Stimulated activated naive CD8-positive, alpha-beta T cell treated with anti-CD3 and anti-CD28 coated beads, Interleukin-15, amount 100 ng/mL, for 72 hours (primary cell): ENCODE measurements at regions not wholly inside any gene's neighbourhood (a gene's known extent, or its start where the extent isn't known, plus 50 kb on each side); places are given as distances from the start of the nearest gene placed in this dataset.
A peak's percentile ranks its signal among the peaks of the same experiment; 100 is the strongest.

ENCODE experiments used
- ATAC-seq: fragments of 150-1000 bp; cut with Tn5 transposase; 2 replicates; pipeline ENCODE4 v1.10.0; 2021; ENCODE audit warnings: mild to moderate bottlenecking, moderate library complexity
- DNase-seq, 2 donors: peaks; one replicate each; pipeline ENCODE4 v3.0.0; 2021 to 2022
- H3K27ac Mint-ChIP-seq, 2 donors: one replicate each; pipeline ENCODE4 v1.8.0; 2022; ENCODE audit warnings: mild to moderate bottlenecking in 2 of 2, mixed read lengths in 2 of 2, moderate library complexity in 2 of 2
- H3K27me3 Mint-ChIP-seq: one replicate; pipeline ENCODE4 v1.8.0; 2022; ENCODE audit warnings: mixed read lengths
- H3K4me1 Mint-ChIP-seq: one replicate; pipeline ENCODE4 v1.8.0; 2022; ENCODE audit warnings: mild to moderate bottlenecking, mixed read lengths
- H3K4me3 Mint-ChIP-seq, 2 donors: one replicate each; pipeline ENCODE4 v1.8.0; 2022; ENCODE audit warnings: mild to moderate bottlenecking in 2 of 2, mixed read lengths in 2 of 2, moderate library complexity in 1 of 2
- H3K9me3 Mint-ChIP-seq, 2 donors: one replicate each; pipeline ENCODE4 v1.8.0; 2022; ENCODE audit warnings: mixed read lengths in 2 of 2

DNA sequence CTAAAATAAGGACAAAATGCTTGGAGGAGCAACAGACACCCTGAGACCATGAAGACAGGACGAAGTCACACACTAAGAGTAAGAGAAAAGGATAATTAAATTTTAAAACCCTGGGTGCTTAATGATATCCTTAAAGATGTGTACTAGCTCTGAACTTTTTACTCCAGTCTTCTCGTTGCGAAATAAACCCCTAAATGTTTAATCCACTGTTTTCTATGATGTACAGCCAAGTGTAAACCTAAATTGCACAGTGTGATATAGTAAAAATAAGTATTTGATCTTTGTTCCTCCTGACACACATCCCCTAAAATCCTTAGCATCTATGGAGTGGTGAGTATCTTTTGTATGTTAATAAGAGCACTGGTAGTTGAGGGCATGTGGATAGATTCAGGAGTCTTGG is 157.5 kb upstream of the PKDCC start:
- H3K4me3 Mint-ChIP-seq: no peak overlapping the region
- H3K9me3 Mint-ChIP-seq: no peaks in the 10 kb centered on the region
- H3K4me1 Mint-ChIP-seq: no peaks in the 10 kb centered on the region

DNA sequence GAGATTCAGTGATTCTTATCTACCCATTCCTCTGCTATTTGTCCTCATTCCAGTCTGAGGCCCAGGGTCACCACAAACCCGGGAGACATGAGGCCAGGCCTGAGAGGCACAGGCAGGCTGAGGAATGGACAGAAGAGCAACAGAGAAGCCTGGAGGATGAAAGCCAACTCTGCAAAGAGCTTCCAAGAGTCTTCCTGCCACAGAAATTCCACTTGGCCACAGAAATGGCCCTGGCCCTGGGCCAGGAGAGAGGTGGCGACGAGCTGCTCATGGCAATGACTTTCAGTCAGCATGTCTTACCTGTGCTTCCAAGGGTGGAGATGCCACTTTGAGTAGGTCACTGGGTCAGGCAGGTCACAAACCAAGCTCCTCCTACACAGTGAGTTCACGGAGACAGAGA is 155.3 kb upstream of the PKDCC start:
- H3K27ac Mint-ChIP-seq: no peak overlapping the region
- DNase-seq (no peak), ATAC-seq (no peak)
- H3K9me3 Mint-ChIP-seq: no peaks in the 10 kb centered on the region
- no peaks in the 10 kb centered on the region for H3K4me1 Mint-ChIP-seq
- H3K27me3 Mint-ChIP-seq: no peaks in the 10 kb centered on the region
- H3K4me3 Mint-ChIP-seq: no peak overlapping the region

More for the DNA sequence above, 157.5 kb upstream of the PKDCC start:
- DNase-seq: no peak
- no peak overlapping the region for H3K27ac Mint-ChIP-seq
- no peaks in the 10 kb centered on the region for H3K27me3 Mint-ChIP-seq
- ATAC-seq: no peak

DNA sequence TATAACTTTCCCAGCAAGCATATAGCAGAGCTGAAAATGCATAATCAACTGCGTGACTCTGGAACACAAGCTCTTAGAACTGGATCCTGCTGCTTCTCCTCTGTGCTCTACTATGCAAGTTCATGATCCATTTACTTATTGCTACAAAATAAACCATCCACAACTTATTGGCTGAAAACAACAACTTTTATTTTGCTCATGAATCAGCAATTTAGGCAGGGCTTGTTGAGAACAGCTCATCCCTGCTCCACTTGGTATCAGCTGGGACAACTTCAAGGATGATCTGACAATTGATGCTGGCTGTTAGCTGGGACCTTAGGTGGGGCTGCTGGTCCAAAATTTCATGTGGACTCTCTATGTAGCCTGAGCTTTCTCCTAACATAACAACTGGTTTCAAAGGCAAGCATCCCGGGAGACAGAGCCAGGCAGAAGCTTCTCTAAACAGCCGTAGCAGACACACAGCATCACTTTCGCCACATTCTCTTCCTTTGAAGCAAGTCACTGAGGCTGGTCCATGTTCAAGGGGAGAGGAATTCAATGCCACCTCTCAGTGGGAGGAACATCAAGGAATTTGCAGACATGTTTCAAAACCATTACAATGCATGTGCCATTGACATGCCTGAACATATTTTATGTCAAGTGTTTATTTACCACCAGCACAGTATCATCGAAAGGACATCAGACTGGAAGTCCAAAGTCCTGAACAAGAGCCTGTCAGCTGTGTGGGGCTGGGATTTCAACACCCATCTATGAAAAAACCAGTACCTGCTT is 153.1 kb upstream of the PKDCC start:
- no peak overlapping the region for H3K4me3 Mint-ChIP-seq

GRCh38 chr2:41895334-41895664 is 152.5 kb upstream of the PKDCC start:
- Mint-ChIP-seq H3K27me3 (no peaks in the 10 kb centered on the region), H3K4me1 (no peaks in the 10 kb centered on the region), H3K9me3 (no peaks in the 10 kb centered on the region), H3K4me3 (no peak overlapping the region), H3K27ac (no peak overlapping the region)
- no peak for ATAC-seq
- no peak for DNase-seq

More for the DNA sequence above, 153.1 kb upstream of the PKDCC start:
- no peaks in the 10 kb centered on the region for H3K9me3 Mint-ChIP-seq
- ATAC-seq (no peak), DNase-seq (no peak)
- no peaks in the 10 kb centered on the region for H3K4me1 Mint-ChIP-seq
- no peaks in the 10 kb centered on the region for H3K27me3 Mint-ChIP-seq
- H3K27ac Mint-ChIP-seq: no peak overlapping the region

GRCh38 chr2:41896186-41896846 is 151.5 kb upstream of the PKDCC start:
- Mint-ChIP-seq H3K27me3 (no peaks in the 10 kb centered on the region), H3K4me3 (no peak overlapping the region), H3K9me3 (no peaks in the 10 kb centered on the region), H3K4me1 (no peaks in the 10 kb centered on the region), H3K27ac (no peak overlapping the region)
- peak; percentile 93 for ATAC-seq
- DNase-seq: peak; percentile 3 to 24

GRCh38 chr2:41899189-41899588 is 148.6 kb upstream of the PKDCC start:
- Mint-ChIP-seq H3K27me3 (peaks cover 18% of the 10 kb centered on the region), H3K9me3 (no peaks in the 10 kb centered on the region), H3K4me1 (no peaks in the 10 kb centered on the region), H3K4me3 (no peak overlapping the region), H3K27ac (no peak overlapping the region)
- DNase-seq (no peak), ATAC-seq (no peak)

GRCh38 chr2:41900101-41900577 is 147.7 kb upstream of the PKDCC start:
- H3K4me1 Mint-ChIP-seq: no peaks in the 10 kb centered on the region
- H3K9me3 Mint-ChIP-seq: no peaks in the 10 kb centered on the region

DNA sequence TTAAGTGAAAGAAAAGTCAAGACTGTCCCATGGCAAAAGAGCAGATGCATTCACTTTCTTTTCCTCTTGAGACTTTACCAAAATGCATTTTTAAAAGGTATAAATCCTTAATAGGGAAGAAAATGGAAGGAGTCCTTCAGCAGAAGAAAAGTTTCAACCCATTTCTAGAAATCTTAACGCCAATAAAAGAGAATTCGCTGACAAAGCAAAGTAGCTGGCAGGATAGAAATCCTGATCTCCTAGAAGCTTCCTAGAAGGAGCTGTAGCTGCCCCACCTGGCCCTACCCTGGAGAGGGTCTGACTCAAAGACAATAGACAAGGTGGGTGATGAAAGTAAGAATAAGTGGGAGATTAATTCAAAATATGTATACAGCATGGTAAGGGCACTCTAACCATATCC is 144.9 kb upstream of the PKDCC start:
- H3K4me1 Mint-ChIP-seq: no peaks in the 10 kb centered on the region
- no peaks in the 10 kb centered on the region for H3K9me3 Mint-ChIP-seq
- ATAC-seq (no peak), DNase-seq (no peak)
- H3K27me3 Mint-ChIP-seq: peaks cover 39% of the 10 kb centered on the region
- H3K27ac Mint-ChIP-seq: no peak overlapping the region
- no peak overlapping the region for H3K4me3 Mint-ChIP-seq

More at GRCh38 chr2:41900101-41900577, 147.7 kb upstream of the PKDCC start:
- Mint-ChIP-seq H3K4me3 (no peak overlapping the region), H3K27me3 (peaks cover 18% of the 10 kb centered on the region), H3K27ac (no peak overlapping the region)
- ATAC-seq (no peak), DNase-seq (no peak)

GRCh38 chr2:41903474-41904135 is 144.2 kb upstream of the PKDCC start:
- ATAC-seq (no peak), DNase-seq (no peak)
- Mint-ChIP-seq H3K4me3 (no peak overlapping the region), H3K27ac (no peak overlapping the region), H3K27me3 (peaks cover 46% of the 10 kb centered on the region), H3K4me1 (no peaks in the 10 kb centered on the region), H3K9me3 (no peaks in the 10 kb centered on the region)

DNA sequence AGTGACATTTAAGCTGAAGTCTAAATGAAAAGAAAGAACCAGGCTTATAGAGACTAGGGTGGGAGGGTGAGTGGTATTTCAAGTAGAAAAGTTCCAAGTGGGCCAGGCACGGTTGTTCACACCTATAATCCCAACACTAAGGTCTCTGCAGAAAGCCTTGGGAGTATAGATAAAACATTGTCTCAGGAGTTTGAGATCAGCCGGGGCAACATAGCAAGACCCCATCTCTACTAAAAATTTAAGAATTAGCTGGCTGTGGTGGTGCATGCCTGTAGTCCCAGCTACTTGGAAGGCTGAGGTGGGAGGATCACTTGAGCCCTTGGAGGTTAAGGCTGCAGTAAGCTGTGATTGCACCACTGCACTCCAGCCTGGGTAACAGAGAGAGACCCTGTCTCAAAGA is 143.4 kb upstream of the PKDCC start:
- Mint-ChIP-seq H3K27ac (no peak overlapping the region), H3K4me3 (no peak overlapping the region), H3K9me3 (no peaks in the 10 kb centered on the region), H3K4me1 (no peaks in the 10 kb centered on the region), H3K27me3 (peaks cover 53% of the 10 kb centered on the region)
- no peak for ATAC-seq
- no peak for DNase-seq

GRCh38 chr2:41905597-41906337 is 142.1 kb upstream of the PKDCC start:
- Mint-ChIP-seq H3K27ac (no peak overlapping the region), H3K9me3 (no peaks in the 10 kb centered on the region), H3K4me1 (no peaks in the 10 kb centered on the region), H3K4me3 (no peak overlapping the region), H3K27me3 (peaks cover 59% of the 10 kb centered on the region)
- no peak for DNase-seq
- ATAC-seq: no peak

DNA sequence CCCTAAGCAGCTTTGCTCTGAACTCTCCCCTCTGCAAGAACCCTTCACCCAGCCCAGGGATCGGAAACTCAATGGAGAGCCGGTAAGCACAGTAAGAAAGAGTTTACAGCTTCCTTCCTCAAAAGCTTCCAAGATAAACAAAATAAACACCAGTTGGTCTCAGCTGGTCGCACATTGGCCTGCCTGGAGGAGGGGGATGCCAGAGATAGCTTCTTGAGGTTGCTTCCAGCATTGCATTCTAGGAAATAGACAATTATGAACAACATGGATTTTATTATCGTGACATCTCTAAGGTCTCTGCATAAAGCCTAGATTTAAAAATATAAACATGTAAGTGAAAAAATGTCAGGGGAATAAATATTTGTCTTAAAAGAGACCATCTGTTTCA is 141.5 kb upstream of the PKDCC start:
- ATAC-seq (no peak), DNase-seq (no peak)
- Mint-ChIP-seq H3K4me1 (no peaks in the 10 kb centered on the region), H3K27me3 (peaks cover 59% of the 10 kb centered on the region), H3K27ac (no peak overlapping the region), H3K4me3 (no peak overlapping the region), H3K9me3 (no peaks in the 10 kb centered on the region)

- H3K9me3 Mint-ChIP-seq: no peaks in the 10 kb centered on the region
- no peaks in the 10 kb centered on the region for H3K4me1 Mint-ChIP-seq
- H3K4me3 Mint-ChIP-seq: no peak overlapping the region
- ATAC-seq (no peak), DNase-seq (no peak)
- no peak overlapping the region for H3K27ac Mint-ChIP-seq
- peaks cover 58% of the 10 kb centered on the region for H3K27me3 Mint-ChIP-seq
Measured at GRCh38 chr2:41907141-41907540, 140.7 kb upstream of the PKDCC start.

DNA sequence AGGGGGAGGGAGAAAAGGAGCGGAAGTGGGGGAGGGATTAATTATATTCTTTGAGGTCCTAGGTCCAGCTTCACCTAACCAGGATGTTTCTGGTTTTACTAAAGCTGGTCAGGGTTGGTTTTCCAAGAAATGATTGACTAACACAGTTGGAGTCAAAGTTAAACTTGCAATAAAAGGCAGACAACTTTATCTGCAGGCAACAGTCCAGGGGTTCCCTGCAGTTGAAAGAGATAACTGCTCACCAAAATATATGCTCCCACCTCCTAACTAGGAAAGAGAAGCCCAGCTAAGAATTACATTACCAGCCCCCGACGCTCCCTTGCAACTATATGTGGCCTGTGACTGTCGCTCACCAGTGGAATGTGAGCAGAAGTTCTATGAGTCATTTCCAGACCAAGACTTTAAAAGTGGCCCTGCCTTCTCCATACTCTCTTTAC is 140.0 kb upstream of the PKDCC start:
- Mint-ChIP-seq H3K4me3 (no peak overlapping the region), H3K9me3 (no peaks in the 10 kb centered on the region), H3K4me1 (no peaks in the 10 kb centered on the region), H3K27ac (no peak overlapping the region), H3K27me3 (peaks cover 56% of the 10 kb centered on the region)
- DNase-seq (no peak), ATAC-seq (peak; percentile 42)

GRCh38 chr2:41908349-41908748 is 139.5 kb upstream of the PKDCC start:
- no peaks in the 10 kb centered on the region for H3K9me3 Mint-ChIP-seq
- H3K4me3 Mint-ChIP-seq: no peak overlapping the region
- ATAC-seq: no peak
- H3K27ac Mint-ChIP-seq: peak overlapping the region in 1 of 2 donors; percentile 54
- no peaks in the 10 kb centered on the region for H3K4me1 Mint-ChIP-seq
- peaks cover 51% of the 10 kb centered on the region for H3K27me3 Mint-ChIP-seq
- no peak for DNase-seq
